Femur (tissue), 1 donor: ENCODE measurements at regions not wholly inside any gene's neighbourhood (a gene's known extent, or its start where the extent isn't known, plus 50 kb on each side); places are given as distances from the start of the nearest gene placed in this dataset.
"Not testable (repeated sequence)": the region's sequence is repeated elsewhere in the genome, so short reads cannot be mapped to it uniquely, and the experiment has no call there.

Experiments used
- DNase-seq: peaks from one replicate; pipeline ENCODE4 v3.0.0-alpha.2; 2017

- no peak for DNase-seq
Measured at GRCh38 chr2:222760301-222760897, 88.9 kb downstream of the MOGAT1 start.

GRCh38 chr2:222761888-222762287, 90.4 kb downstream of the MOGAT1 start:
- no peak for DNase-seq

GRCh38 chr2:222762342-222762741, 90.9 kb downstream of the MOGAT1 start:
- no peak for DNase-seq

- DNase-seq = not testable (repeated sequence)
Measured at GRCh38 chr2:222765883-222766282, 94.4 kb downstream of the MOGAT1 start.

GRCh38 chr2:222768019-222768418, 92.8 kb upstream of the ACSL3 start:
- not testable (repeated sequence) for DNase-seq

GRCh38 chr2:222769446-222769845, 91.4 kb upstream of the ACSL3 start:
- no peak for DNase-seq

GRCh38 chr2:222769941-222770340, 90.9 kb upstream of the ACSL3 start:
- DNase-seq = no peak

- DNase-seq = no peak
Measured at GRCh38 chr2:222771832-222772231, 89.0 kb upstream of the ACSL3 start.

GRCh38 chr2:222774941-222775340, 85.9 kb upstream of the ACSL3 start:
- no peak for DNase-seq

GRCh38 chr2:222776792-222777191, 84.0 kb upstream of the ACSL3 start:
- DNase-seq = no peak

GRCh38 chr2:222778400-222778799, 82.4 kb upstream of the ACSL3 start:
- DNase-seq = no peak

- DNase-seq = no peak
Measured at GRCh38 chr2:222779145-222779832, 81.5 kb upstream of the ACSL3 start.

- DNase-seq = no peak
Measured at GRCh38 chr2:222780051-222780450, 80.8 kb upstream of the ACSL3 start.

- DNase-seq = no peak
Measured at GRCh38 chr2:222782201-222782730, 78.6 kb upstream of the ACSL3 start.

GRCh38 chr2:222783592-222783991, 77.2 kb upstream of the ACSL3 start:
- DNase-seq = no peak

- DNase-seq = no peak
Measured at GRCh38 chr2:222790932-222791331, 69.9 kb upstream of the ACSL3 start.

GRCh38 chr2:222792001-222792611, 68.7 kb upstream of the ACSL3 start:
- peak; percentile 40 for DNase-seq

GRCh38 chr2:222794585-222795449, 66.0 kb upstream of the ACSL3 start:
- no peak for DNase-seq

GRCh38 chr2:222795450-222796357, 65.1 kb upstream of the ACSL3 start:
- DNase-seq = no peak

- no peak for DNase-seq
Measured at GRCh38 chr2:222796413-222797103, 64.3 kb upstream of the ACSL3 start.

GRCh38 chr2:222797261-222797660, 63.6 kb upstream of the ACSL3 start:
- DNase-seq = no peak
